GM12874 (cell line): ENCODE measurements at regions not wholly inside any gene's neighbourhood (a gene's known extent, or its start where the extent isn't known, plus 50 kb on each side); places are given as distances from the start of the nearest gene placed in this dataset.

ENCODE experiments used
- CTCF ChIP-seq: IDR thresholded peaks from 2 replicates; pipeline ENCODE4 v1.5.1; 2011; ENCODE audit warnings: low read depth, mild to moderate bottlenecking, control low read depth, low read length, moderate library complexity; ENCODE audit not compliant: insufficient read depth

DNA sequence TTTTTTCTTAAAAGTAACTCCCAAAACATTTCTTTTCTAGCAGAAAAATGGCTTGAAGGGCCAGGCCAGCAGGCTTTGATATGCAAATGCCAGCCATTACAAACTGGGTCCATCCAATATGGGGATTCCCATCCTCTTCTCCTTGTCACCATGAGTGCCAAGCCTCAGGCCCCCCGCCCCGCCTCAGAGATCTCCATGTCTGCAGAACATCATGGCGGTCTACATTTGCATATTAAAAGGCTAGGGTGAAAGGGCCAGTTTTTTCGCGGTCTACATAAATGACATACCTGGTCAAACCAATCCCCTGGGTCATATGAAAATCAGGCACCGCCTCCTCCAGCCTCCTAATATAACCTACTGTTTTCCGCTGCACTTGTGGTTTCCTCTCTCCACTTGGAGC is 1327.6 kb downstream of the UQCRFS1 start:
- TF ChIP-seq CTCF = no peak

DNA sequence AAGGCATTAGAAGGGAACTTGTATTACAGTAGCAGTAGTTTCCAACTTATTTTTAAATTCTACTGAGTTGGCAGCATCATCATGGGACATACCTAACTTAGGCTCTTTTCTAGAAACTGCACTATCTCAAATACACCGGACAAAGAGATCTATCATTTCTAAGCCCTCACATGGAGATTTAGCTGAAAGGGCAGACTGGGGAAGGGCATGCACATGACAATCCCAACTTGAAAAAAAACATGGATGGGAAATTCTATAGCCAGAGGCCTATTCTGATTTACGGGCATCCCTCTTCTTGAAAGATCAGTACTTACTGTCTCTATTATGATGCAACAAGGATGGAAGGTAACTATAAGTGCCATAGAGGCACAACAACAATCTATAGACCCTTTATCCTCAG is 1328.6 kb downstream of the UQCRFS1 start:
- no peak for TF ChIP-seq CTCF

DNA sequence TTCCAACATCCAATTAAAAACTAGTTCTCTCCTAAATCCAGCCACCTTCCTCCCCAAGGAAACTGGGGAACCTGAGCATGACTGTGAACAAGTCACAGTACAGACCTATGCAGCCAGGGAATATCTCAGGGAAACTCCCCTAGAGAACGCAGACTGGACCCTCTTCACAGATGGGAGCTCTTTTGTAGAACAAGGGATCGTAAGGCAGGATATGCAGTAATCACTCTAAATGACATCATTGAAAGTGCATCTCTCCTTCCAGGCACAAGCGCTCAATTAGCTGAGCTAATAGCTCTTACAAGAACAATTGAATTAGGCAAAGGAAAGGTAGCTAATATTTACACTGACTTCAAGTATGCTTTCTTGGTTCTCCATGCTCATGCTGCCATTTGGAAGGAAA is 1331.7 kb downstream of the UQCRFS1 start:
- TF ChIP-seq CTCF = no peak

DNA sequence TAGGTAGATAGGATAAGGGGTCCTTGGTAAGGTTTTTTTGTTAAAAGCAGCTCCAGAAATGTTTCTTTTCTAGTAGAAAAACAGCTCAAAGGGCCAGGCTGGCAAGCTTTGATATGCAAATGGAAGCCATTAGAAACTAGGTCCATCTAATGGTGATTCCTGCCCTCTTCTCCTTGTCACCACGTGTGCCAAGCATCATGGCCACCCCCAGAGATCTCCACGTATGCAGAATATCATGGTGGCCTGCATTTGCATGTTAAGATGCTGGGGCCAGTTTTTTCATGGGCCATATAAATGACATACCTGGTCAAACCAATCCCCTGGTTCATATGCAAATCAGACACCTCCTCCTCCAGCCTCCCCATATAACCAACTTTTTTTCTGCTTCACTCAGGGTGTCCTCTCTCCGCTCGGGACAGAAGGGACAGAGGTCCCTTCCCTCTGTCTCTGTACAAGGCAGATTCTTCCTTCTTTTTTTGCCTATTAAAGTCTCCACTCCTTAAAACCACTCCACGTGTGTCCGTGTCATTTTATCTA is 1335.9 kb downstream of the UQCRFS1 start:
- no peak for TF ChIP-seq CTCF

DNA sequence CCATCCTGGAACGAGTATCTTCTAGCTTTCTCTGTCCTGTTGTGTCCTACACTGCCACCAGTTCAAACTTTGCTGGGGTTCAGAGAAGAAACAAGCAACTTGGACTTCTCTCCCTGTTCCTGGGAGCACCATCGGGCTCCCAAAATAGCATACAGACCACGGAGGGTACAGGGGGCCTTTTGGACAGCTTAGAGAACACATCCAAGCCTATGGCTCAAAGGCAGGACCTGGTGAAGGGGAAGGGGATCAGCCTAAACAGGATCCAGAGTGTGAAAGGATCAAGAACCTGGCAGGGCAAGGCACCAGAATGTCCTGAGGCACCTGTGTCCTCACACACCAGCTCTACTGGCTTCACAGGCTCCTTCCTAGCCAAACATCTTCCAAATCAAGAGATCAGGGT is 1336.5 kb downstream of the UQCRFS1 start:
- no peak for TF ChIP-seq CTCF

DNA sequence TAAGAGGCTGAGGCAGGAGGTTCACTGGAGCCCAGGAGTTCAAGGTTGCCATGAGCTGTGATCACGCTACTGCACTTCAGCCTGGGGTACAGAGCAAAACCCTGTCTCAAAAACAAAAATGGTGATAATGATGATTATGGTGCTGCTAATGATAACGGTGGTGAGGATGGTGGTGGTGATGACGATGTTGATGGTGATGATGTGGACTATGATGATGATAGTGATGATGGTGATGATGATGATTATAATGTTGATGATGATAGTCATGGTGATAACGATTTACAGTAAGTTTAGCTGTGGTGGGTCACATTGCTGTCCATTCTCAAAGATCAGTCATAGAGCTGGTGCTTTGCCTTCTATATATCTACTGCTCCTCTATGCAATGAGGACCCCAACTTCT is 1340.6 kb downstream of the UQCRFS1 start:
- no peak for TF ChIP-seq CTCF

GRCh38 chr19:27870293-27870692 is 1342.7 kb downstream of the UQCRFS1 start:
- no peak for TF ChIP-seq CTCF

GRCh38 chr19:27868007-27868406 is 1344.9 kb downstream of the UQCRFS1 start:
- no peak for TF ChIP-seq CTCF
